ENCODE measurements at regions not wholly inside any gene's neighbourhood (a gene's known extent, or its start where the extent isn't known, plus 50 kb on each side); places are given as distances from the start of the nearest gene placed in this dataset.

GRCh38 chr5:21171038-21171437 is 1183.0 kb upstream of the CDH18 start:
- no peak for DNase-seq (ENCODE audit: low spot score)

GRCh38 chr5:21168557-21168956 is 1180.6 kb upstream of the CDH18 start:
- DNase-seq (ENCODE audit: low spot score) = no peak

GRCh38 chr5:21165344-21165743 is 1177.3 kb upstream of the CDH18 start:
- DNase-seq (ENCODE audit: low spot score) = no peak

GRCh38 chr5:21164425-21164824 is 1176.4 kb upstream of the CDH18 start:
- no peak for DNase-seq (ENCODE audit: low spot score)

- DNase-seq (ENCODE audit: low spot score) = no peak
Observed at GRCh38 chr5:21159510-21160059, 1171.6 kb upstream of the CDH18 start.

- no peak for DNase-seq (ENCODE audit: low spot score)
Observed at GRCh38 chr5:21154526-21154925, 1166.5 kb upstream of the CDH18 start.

GRCh38 chr5:21152611-21153010 is 1164.6 kb upstream of the CDH18 start:
- no peak for DNase-seq (ENCODE audit: low spot score)

- no peak for DNase-seq (ENCODE audit: low spot score)
Observed at GRCh38 chr5:21145376-21145775, 1157.4 kb upstream of the CDH18 start.

- no peak for DNase-seq (ENCODE audit: low spot score)
Observed at GRCh38 chr5:21143686-21144085, 1155.7 kb upstream of the CDH18 start.

GRCh38 chr5:21142791-21143190 is 1154.8 kb upstream of the CDH18 start:
- no peak for DNase-seq (ENCODE audit: low spot score)

GRCh38 chr5:21140987-21141386 is 1153.0 kb upstream of the CDH18 start:
- DNase-seq (ENCODE audit: low spot score) = no peak

GRCh38 chr5:21126236-21126635 is 1138.2 kb upstream of the CDH18 start:
- no peak for DNase-seq (ENCODE audit: low spot score)

- DNase-seq (ENCODE audit: low spot score) = no peak
Observed at GRCh38 chr5:21125238-21125983, 1137.4 kb upstream of the CDH18 start.

GRCh38 chr5:21121213-21121612 is 1133.2 kb upstream of the CDH18 start:
- no peak for DNase-seq (ENCODE audit: low spot score)

- no peak for DNase-seq (ENCODE audit: low spot score)
Observed at GRCh38 chr5:21097661-21098060, 1109.7 kb upstream of the CDH18 start.

GRCh38 chr5:21094619-21095018 is 1106.6 kb upstream of the CDH18 start:
- DNase-seq (ENCODE audit: low spot score) = no peak

GRCh38 chr5:21087766-21088165 is 1099.8 kb upstream of the CDH18 start:
- no peak for DNase-seq (ENCODE audit: low spot score)

GRCh38 chr5:21085791-21086190 is 1097.8 kb upstream of the CDH18 start:
- no peak for DNase-seq (ENCODE audit: low spot score)

- no peak for DNase-seq (ENCODE audit: low spot score)
Observed at GRCh38 chr5:21071986-21072385, 1084.0 kb upstream of the CDH18 start.

GRCh38 chr5:21071421-21071820 is 1083.4 kb upstream of the CDH18 start:
- no peak for DNase-seq (ENCODE audit: low spot score)

GRCh38 chr5:21070858-21071257 is 1082.9 kb upstream of the CDH18 start:
- DNase-seq (ENCODE audit: low spot score) = no peak

GRCh38 chr5:21067724-21068123 is 1079.7 kb upstream of the CDH18 start:
- DNase-seq (ENCODE audit: low spot score) = no peak

- no peak for DNase-seq (ENCODE audit: low spot score)
Observed at GRCh38 chr5:21063146-21063545, 1075.1 kb upstream of the CDH18 start.

- DNase-seq (ENCODE audit: low spot score) = no peak
Observed at GRCh38 chr5:21058289-21058688, 1070.3 kb upstream of the CDH18 start.

All from AG20443 (cell line).